8988T (cell line): ENCODE measurements at regions not wholly inside any gene's neighbourhood (a gene's known extent, or its start where the extent isn't known, plus 50 kb on each side); places are given as distances from the start of the nearest gene placed in this dataset.

Experiments
- DNase-seq: peaks from one replicate; pipeline ENCODE4 v3.0.0; 2011

DNA sequence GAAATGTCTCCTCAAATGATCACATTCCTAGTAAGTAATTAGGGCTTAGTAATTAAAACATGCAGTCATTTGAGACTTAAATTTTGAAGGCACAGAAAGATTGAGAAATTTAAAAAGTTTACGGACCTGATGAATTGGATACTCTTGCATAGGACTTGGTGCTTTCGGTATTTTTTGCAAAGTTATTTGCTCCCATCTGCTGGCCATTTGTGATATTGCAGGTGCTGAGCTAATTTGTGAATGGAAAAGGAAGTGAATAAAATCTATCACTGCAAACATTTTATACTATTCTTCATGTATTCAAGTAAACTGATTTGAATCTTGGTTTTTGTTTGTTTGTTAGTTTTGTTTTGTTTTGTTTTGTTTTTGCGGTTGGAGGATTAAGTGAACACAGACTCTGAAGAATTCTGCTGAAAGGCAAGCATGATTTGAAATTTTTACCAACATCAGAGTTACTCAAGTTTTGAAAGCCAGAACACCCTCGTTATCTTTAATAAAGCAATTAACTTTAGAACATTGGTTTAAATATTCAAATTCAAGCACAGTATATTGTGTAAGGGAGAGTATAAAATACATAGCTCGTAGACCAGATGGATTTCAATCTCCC is 689.5 kb upstream of the RBFOX1 start:
- DNase-seq, result no peak

DNA sequence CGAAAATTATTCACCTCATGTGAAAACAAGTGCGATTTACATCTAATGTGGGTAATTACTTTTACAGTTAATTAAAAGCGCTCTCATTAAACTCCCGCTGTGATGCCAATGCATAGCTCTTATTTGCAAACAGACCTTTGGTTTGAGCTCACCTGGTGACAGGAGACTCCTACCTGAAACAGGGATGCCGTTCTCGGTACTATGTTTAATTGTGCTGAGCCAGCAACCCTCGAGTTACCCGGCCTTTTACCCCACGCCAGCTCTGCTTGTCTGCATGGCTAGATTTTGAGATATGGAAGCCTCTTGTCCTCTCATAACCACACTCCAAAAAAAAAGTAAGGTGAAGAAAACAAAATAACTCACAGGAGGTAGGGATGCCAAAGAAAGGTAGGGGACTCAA is 690.4 kb upstream of the RBFOX1 start:
- DNase-seq, result no peak

DNA sequence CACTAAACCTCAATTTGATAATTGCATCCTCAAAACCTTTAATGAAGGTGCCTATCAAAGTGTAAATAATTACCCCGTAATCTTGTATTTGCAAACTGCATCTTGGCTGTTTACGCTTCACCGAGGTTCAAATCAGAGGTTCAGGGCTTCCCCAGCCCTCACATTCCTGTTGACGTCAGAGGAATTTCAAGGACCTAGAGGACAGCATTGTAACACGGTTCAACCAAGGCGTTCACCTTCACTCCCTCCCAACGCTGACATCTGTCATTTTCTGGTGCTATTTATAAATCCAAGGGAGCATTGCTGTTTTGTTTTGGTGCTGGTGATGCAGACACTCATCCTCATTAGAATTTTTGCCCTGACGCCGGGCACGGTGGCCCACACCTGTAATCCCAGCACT is 691.6 kb upstream of the RBFOX1 start:
- DNase-seq, result no peak

DNA sequence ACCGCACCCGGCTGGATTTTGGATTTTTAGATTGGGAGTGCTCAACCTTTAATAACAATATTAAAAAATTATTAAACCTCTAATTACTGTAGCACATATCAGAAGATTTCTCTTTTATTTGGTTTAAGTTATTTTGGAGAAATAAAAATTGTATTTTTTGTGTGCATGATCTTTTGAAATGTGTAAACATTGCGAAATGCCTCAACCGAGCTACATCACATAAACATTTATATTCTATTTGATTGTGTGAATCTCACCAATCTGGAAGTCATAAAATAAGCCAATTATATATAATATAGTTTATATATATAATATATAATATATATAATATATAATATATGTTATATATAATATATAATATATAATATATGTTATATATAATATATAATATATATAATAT is 696.2 kb upstream of the RBFOX1 start:
- DNase-seq, result no peak

DNA sequence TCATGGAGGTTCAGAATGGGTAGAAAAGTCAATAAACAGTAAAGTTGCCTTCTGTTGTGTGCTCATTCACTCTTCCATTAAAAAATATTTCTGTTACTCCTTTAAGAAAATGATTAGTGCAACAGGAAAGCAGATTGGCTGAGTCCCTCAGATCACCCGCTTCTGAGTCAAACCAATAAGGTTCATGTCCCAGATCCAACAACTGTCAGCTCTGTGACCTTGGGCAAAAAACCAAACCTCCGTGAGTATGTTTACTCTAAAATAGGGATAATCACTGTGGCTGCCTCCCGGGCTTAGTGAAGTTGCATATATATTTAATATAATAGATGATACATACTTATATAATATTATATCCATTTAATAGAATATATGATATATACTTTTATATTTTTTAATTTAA is 698.5 kb upstream of the RBFOX1 start:
- no peak for DNase-seq

DNA sequence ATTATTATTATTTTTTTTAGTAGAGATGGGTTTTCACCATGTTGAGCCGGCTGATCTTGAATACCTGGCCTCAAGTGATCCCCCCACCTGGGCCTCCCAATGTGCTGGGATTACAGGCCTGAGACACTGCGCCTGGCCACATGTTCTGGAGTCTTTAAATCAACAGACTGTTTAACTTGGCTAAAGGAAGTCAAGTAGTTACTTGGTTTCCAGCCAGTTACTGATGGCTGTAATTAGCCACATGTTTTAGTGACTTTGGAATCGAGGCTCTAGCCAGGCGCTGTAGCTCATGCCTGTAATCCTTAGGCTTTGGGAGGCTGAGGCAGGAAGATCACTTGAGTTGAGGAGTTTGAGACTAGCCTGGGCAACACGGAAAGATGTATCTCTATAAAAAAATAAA is 699.2 kb upstream of the RBFOX1 start:
- no peak for DNase-seq

DNA sequence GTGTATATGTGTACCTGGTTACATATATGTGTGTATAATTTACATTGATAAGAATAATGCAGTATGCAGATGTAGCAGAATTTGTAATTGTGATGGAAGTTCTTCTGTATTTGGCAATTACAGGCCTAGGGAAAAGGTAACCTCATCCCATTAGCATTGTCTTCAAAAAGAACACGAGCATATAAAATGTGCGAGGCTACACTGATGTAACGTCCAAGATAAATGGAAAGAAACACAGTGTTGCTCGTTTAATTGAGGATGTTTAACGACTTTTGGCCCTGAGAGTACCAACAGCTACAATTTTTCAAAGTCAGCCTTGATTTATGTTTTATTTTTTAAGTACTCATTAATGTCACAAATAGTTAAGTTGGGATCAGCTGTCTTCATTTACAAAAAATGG is 703.5 kb upstream of the RBFOX1 start:
- no peak for DNase-seq

DNA sequence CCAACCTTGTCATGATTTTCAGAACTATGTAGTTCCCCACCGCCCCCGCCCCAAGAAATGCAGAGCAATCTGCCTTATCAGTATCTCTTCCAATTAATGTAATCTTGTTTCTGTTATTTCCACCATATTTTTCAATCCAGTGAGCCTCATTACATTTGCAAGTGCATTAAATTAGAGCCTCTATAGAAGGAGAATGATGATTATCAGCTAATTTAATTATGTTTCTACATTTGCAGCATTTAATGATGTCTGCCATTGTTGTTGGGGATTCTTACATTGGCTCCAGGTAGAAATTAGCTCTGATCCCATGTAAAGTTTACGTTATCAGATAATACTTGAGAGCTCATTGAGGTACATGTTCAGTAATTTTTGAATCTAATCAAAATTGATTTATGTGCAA is 707.0 kb upstream of the RBFOX1 start:
- DNase-seq, result no peak

DNA sequence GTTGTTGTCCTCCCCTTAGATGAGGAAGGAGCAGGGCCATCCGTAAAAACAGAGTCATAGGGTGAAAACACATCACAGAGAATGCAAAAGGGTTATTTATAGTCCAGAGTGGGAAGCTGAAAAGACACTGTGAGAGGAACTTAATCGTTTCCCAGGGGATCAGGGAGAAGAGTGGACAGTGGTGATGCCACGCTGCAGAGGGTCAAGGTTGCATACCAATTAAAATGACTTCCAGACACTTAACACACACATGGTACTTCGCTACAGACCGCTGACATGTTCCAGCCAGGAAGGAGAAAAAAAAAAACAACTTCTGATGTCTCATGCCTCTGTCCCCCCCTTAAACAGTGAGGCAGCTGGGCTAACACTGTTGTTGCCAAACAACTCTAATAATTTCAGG is 713.8 kb upstream of the RBFOX1 start:
- DNase-seq, result no peak

DNA sequence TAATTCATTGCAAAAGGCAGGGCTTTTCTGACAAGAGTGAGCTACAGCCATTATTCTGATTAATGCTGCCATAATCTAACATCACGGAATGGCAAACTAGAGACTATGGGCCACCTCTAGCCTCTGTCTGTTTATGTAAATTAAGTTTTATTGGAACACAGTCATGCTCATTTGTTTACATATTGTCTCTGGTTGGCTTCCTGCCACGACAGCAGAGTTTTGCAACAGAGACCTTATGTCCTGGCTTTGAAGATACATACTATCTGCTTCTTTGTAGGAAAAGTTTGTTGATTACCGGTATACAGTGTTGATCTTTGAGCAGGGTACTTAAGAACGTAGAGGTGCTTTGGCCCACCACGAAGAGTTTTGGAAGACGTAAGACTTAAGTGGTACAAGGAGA is 715.9 kb upstream of the RBFOX1 start:
- no peak for DNase-seq

DNA sequence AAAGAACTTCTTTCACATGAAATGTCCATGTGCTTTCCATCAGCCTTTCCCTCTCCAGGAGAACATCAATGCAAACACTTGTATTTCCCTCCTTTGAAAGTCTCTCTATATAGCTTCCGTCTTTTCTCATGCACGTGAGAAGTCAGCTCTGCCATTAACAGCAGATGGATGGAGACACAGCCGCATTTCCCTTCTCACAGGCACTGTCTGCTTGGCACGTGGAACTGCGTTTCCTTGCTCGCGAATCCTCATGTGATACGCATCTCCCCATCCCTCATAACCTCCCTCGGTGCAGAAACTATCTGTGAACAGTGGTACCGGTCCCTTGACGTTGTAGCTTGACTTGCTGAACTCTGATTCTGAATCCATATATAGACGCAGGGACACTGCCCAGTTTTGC is 717.0 kb upstream of the RBFOX1 start:
- no peak for DNase-seq

DNA sequence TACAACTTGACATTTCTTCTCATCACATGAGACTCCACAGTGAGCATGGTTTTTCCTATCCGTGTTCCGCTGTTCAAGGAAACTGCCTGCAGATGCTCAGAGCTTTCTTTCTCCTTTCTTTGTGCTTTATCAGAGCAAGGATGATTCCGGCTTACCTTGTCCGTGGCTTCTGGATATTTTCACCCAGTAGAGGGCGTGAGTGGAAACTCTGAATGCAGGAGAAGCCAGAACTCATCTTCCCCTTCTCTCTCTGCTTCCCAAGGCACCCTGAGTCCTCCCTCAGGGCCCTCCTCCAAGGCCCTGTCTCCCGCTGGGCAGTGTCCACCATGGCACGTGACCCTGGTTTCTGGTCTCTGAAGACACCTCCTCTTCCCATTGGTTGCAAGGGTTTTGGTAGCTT is 721.1 kb upstream of the RBFOX1 start:
- DNase-seq, result no peak

DNA sequence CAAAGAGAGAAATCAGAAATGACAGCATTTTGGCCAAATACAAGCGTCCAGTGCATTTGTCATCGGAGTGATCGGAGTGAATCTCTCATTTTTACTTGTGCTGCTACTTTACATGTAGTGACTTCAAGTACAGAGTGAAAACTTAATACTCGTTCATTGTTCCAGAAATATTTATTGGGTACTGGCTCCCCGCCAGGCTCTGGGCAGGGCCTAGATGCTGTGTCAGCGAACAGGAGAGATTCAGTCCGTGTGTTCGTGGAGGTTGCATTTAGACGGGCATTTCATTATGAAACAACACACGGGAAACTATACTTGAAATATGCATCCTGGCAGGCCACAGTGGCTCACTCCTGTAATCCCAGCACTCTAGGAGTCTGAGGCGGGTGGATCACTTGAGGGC is 727.2 kb upstream of the RBFOX1 start:
- DNase-seq, result no peak

DNA sequence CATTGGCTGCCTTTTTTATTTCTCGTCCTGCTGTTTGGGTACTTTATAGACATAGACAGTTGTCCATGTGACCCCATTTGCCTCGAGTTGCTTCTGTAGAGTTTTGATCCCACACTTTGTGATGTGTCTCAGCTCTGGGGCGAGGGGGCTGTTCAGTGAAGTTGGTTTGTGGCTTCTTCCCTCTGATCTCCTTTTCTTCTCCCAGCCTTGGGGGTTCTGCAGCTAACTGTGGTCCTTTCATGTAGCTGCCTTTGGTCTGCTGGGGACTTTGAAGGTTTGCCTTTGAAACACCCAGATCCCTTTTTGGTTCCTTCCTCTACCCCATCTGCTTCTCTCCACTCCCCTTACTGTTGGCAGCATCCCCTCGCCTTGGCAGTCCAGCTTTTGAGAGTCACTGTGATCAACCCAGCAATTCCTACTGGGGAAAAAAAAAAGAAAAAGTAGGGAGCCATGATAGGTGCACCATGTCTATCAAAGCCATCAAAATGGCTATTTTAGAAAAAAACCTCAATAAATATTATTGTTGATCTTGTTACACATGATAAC is 728.8 kb upstream of the RBFOX1 start:
- DNase-seq, result no peak

DNA sequence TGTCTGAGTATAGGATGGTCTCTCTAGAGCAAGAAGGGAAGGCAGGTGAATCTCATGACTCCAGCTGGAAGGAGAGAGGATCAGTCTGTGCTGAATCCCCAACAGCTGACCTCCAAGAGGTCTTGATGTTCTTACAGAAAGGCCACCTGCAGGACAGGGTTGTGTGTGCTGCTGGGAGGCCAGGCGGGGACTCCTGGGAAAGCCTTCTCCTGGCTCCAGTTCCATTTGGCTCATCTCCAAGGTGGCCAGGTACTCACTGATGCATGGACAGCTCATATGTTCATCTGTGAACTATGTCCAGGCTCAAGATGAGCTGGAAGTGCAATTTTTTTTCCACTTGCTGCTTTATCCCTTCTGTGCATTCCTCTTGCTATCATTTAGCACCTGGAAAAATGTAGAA is 730.2 kb upstream of the RBFOX1 start:
- DNase-seq, result no peak

DNA sequence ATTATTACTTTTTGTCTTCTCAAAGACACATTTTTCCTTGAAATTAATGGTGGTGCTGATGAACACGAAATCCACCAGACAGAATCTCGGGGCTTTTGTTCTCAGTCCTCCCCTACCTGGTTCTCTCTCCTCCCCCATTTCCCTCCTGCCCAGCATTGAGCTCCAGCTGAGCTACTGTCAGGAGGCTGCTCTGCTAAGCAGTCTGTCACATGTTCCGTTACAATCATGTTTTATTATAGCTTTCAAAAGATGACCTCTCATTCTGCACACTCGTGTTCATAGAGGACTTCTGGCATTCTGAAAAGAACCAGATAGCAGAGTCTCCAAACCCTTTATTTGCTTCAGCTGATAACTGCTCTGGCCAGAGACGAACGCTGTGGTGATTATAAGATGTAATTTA is 732.5 kb upstream of the RBFOX1 start:
- DNase-seq, result no peak

DNA sequence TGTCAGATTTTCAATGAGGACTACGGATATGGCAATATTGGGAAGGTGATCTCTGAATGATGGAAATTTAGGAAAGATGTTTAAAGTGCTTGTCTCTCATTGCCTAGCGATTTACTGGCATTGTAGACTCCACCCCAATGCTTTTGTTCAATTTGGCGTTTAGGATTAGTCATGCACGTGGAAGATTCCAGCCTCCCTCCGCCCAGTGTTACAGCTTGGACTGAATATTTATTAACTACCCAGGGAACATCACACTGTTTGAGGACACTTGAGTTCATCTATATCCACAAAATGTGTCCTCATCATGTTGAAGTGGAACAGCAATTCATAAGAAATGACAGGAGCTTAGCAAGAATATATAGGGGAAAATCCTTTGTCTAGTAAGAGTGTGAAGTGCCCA is 738.8 kb upstream of the RBFOX1 start:
- DNase-seq, result no peak

DNA sequence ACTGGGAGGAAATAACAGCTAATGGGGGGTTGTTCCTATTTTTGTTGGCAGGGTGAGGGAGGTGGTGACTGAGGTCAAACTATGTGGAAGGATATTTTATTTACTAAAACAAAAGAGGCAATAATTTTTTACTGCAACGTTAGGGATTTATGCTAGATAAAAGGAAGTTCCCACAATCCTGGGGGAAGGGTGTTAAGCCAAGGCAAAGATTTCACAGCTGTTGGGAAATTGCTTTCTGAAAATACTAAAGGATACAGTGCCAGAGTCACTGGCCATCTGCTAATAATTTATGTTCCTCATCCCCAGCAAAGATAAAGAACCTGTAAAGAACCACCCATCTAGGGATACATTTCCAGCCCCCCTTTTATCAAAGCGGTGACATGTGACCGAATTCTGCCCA is 756.0 kb upstream of the RBFOX1 start:
- DNase-seq, result no peak

DNA sequence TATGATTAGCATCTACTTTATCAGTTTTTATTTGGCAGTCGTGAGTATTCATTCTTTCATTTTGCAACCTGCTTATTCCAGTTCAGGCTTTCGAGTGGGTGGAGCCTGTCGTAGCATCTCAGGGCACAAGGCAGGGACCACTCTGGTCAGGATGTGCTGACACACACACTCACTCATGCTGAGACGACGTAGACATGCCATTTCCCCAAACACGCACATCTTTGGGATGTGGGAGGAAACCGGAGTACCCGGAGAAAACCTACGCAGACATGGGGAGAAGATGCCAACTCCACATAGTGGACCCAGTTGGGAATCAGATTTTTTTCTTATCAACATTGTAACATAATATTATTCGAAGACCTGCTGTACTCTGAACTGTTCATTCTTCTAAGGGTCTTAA is 756.5 kb upstream of the RBFOX1 start:
- no peak for DNase-seq

DNA sequence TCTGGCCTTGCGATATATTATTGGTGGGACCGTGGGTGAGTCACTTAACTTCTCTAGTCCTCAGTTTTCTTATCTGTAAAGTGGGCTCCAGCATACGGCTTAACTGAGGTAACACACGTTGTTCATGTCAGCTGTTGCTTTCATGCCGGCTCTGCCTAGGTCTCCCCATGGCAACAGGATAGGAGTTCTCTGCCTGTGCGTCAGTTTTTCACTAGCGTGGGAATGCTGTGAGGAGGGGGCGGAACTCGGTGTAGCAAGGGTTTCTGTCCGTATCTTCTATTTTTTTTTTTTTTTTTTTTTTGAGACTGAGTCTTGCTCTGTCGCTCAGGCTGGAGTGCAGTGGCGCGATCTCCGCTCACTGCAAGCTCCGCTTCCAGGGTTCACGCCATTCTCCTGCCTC is 758.5 kb upstream of the RBFOX1 start:
- DNase-seq, result no peak

DNA sequence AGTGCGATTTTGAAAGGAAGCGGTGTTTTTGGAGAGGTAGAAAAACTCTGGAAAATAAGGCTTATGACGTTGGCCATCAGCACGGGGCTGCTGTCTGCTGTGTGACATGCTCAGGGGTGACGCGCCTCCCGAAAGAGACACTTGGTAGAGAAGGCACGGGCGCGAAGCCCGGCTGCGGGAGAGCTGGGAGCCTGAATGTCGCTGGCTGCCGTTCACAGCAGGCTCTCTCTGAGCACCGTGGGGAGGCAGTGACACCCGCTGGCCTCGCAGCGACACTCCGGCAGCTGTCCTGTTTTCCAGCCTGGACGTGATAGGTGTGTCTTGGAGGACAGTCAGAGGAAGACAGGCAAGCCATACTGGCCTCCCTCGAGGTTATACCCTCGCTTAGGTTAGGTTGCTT is 759.1 kb upstream of the RBFOX1 start:
- DNase-seq, result no peak

DNA sequence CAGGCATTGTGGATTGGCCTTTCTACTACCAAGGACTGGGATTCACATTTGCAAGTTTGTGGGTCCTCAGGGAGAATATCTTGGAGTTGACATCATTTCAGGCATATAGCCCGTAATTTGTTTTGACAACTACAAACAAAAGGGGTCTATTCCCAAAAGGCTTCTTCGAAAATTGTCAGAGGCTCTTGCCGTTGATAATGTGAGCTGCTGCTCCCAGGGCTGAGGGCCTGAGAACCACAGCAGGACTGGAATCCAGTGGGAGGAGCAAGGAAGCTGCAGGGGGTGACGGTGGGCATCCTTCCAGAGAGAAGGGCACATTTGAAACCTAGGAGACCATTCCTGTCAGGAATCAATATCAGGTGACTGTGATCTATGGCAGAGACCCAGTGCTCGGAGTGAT is 761.6 kb upstream of the RBFOX1 start:
- DNase-seq, result no peak

DNA sequence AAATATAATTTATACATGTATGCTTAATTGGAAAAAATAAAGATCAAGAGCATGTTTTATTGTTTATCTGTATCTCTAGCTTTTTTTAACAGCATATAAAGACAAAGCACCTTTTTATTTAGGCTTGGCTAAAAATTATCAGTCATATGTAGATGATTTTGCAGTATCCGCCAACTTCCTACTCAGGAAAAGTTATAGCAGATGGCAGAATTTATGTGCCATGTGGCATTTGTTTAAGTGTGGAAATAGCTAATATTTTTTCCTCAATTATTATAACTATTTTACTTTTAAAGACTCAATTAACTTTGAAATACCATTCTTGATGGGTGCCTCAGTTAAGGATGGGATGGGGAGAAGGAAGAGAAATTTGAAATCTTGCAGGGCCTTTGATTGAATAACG is 762.1 kb upstream of the RBFOX1 start:
- DNase-seq, result no peak

DNA sequence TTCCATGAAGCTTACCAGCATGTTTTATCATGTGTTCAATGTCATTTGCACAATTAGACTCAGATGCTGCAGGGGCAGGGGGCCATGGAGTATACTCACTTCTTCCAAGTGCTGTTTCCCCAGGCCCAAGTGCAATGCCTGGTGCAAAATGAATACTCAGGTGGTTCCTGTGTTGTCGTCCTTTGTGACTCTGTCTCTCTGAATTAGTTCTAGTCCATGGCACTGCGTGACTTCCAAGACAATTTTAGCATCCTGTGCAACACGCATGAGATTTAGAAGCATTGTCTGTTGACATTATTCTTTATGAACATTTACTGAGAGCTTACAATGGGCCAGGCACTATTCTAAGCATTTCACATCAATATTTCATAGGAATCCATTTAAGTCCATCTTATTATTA is 769.7 kb upstream of the RBFOX1 start:
- no peak for DNase-seq

DNA sequence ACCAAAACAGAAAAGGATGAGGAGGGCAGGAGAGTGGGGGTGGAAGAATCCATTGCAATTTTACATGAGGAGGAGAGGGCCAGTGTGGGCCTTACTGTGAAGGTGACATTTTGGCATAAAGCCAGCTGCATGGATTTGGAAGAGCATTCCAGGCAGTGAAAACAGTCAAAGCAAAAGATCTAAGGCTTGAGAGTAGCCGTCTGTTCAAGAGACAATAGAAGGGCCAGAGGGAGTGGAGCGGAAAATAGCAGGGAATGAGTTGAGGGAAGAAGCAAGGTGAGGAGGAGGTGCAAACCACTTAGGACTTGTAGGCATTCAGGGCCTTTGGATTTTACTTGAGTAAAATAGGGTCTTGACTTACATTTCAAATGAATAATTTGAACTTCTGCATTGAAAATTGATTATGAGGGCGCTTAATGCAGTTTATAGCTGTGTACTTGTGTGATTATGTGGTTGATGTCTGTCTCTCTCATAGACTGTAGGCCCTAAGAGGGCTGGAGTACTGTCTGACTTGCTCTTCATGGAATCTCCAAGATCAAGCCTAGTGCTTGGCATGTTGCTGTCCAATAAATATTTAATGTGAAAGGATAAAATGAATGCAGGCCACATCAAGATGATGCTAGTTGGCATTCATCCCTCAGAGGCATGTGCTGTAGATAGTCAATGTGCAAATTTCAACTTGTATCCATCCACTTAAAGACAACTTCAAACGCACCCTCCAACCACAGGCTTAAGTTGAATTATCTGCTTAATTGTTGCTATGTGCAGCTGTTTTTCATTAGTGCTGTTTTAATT is 772.1 kb upstream of the RBFOX1 start:
- no peak for DNase-seq
